GM10266 (cell line): ENCODE measurements at regions not wholly inside any gene's neighbourhood (a gene's known extent, or its start where the extent isn't known, plus 50 kb on each side); places are given as distances from the start of the nearest gene placed in this dataset.

Experiments used
- DNase-seq: peaks from one replicate; pipeline ENCODE4 v3.0.0; 2012; ENCODE audit errors: extremely low spot score
- CTCF ChIP-seq: IDR thresholded peaks from 2 replicates; pipeline ENCODE4 v1.5.1; 2012; ENCODE audit warnings: mild to moderate bottlenecking, low read depth; ENCODE audit not compliant: control insufficient read depth, insufficient read depth; ENCODE audit errors: missing control alignments

DNA sequence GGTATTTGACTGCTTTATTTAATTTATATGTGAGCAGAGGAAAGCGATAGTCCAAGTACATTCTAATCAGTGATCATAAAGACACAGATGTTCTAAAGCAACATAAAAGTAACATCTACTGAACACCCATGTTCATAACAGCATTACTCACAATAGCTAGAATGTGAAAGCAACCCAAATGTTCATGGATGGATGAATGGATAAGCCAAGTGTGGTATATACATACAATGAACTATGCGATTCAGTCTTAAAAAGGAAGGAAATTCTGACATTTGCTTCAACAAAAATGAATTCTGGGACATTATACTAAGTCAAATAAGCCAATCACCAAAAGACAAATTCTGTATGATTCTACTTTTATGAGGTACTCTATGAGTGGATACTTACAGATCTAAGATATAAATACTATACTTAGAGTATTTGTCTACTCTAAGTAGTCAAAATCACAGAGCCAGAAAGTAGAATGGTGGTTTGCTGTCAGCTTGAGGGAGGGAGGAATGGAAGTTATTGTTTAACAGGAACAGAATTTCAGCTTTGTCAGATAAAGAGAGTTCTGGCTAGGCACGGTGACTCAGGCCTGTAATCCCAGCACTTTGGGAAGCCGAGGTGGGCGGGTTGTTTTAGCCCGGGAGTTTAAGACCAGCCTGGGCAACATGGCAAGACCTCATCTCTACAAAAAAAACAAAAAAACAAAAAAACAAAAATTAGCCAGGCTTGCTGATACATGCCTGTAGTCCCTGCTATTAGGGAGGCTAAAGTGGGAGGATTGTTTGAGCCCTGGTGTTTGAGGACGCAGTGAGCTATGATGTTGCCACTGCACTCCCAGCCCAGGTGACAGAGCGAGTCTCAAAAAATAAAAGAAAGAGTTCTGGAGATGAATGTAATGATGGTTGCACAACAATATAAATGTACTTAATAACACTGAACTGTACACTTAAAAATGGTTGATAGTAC is 79.7 kb upstream of the ARHGAP29 start:
- no peak for TF ChIP-seq CTCF
- DNase-seq: no peak

DNA sequence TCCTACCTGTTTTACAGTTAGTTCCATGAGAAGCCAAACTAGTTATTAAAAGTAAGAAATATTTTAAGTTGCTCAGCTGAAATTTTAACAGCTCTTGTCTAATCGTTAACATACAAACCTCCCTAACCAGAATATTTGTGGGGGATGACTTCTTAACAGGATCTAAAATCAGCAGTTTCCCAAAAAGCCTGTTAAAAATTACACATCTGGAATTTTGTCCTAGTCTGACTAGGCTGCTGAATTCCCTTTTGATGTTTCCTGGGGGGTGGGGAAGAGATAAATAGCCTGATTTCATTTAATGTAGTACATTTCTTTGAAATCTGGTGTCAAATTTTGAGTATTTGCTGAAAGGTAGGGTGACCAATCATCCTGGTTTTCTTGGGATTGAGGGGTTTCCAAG is 78.8 kb upstream of the ARHGAP29 start:
- no peak for TF ChIP-seq CTCF
- no peak for DNase-seq

DNA sequence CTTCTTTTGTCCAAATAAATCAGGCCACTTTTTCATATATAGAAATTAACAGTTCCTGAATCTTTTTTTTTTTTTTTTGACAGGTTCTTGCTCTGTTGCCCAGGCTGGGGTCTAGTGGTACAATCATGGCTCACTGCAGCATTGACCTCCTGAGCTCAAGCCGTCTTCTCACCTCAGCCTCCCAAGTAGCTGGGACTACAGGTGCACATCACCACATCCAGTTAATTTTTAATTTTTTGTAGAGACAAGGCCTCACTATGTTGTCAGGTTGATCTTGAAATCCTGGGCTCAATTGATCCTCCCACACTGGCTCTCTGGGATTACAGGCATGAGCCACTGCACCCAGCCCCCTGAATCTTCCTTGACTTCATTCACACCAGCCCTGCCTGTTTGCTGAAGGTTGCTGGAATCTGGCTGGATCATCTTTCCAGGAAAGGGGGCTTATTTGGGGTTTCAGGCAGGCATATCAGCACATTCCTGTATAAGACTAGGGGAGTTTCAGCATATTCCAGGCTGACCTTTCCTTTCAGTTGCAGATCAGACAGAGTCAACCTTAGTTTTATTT is 78.2 kb upstream of the ARHGAP29 start:
- no peak for TF ChIP-seq CTCF
- DNase-seq: no peak

DNA sequence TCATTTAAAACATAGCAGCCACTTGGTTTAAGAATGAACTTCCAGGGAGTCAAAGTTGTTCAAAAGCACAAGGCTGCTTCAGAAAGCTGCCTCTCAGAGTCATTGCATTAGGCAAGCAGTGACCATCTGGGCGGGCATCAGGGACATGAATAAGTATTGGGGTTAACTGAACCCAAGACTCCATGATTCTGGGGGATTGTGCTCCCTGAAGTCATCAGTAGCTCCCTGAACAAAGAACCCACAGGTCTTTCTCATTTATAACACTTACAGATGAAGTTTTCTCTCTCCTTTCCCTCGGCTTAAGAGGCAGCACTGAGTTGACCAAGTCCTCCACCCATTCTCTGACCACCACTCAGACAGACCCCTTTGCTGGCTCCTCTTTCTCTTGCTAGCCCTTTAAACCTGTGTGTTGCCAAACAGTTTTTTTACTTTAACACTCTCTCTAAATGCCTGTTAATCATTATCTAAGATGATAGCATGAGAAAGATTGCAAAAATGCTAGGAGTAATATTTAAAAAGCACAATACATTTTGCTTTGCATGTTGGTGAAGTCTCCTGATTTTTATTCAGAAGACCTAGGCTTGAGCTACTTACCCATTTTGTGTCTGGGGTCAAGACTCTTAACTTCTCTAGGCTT is 77.0 kb upstream of the ARHGAP29 start:
- no peak for DNase-seq
- no peak for TF ChIP-seq CTCF

DNA sequence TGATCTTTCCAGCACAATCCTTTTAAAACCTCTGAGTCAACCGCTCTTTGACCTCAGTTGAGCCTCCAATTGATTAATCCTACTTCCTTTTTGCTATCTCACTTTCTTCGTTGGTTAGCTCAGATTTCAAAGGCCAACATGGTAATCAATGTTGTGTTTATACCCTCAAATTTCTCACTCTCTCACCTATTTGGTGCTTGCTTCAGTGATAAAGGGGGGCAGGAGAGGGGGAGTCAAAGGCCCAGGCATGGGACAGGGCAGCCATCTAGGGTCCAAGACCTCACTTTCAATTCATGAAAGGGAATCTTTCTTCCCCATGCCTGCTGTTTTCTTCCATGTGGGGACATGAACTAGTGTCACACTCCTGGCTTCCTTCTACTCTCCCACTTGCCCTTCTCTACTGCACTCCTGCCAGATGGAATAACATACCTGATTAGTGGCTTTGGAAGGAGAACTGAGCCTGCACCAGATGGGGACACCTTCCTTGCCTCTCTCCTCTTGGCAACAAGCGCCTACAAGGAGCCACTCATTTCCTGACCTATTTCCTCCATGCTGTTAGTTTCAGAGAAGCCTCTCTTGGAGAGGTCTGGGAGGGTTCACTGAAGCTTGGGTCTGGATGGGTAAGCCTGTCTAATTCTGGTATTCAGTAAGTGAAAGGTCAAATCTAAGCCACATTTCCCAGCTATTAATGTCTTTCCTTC is 73.3 kb upstream of the ARHGAP29 start:
- TF ChIP-seq CTCF: no peak
- DNase-seq: no peak

DNA sequence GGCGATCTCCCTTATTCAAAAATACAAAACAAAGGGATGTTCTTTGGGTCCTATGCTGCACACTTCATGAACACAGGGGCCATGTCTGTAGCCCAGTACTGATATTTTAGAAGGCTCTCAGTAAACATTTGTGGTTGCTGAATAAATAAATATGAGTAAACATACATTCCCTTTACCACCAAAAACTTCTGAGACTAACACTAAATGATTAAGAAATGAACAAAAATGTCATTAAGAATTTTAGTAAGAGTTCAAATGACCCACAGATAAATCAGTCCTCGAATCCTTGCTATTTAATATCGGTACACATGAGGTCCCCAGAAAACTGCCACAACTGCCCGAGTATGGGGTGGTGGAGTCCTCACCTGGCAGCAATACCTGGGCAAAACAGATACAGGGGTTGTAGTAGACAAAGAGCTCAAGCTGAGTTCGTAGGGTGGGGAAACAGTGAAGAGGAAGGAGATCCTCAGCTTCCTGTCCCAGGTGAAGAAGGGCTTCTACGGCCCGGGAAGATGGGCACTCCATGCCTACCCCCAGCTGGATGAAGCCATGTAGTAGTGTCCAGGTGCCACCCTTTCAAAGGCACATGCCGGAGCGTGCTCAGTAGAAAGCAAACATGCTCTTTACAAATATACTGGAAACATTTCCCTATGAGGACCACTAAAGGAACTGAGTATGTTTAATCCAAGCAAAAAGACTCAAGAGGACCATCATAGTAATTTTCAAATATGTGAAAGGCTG is 72.6 kb upstream of the ARHGAP29 start:
- no peak for TF ChIP-seq CTCF
- DNase-seq: no peak
